ENCODE measurements at regions not wholly inside any gene's neighbourhood (a gene's known extent, or its start where the extent isn't known, plus 50 kb on each side); places are given as distances from the start of the nearest gene placed in this dataset.
"Not testable (repeated sequence)": the region's sequence is repeated elsewhere in the genome, so short reads cannot be mapped to it uniquely, and the experiment has no call there.

- DNase-seq, result peak; percentile 67
- WGBS (ENCODE audit: insufficient coverage), result 76% methylated on average over 8 of the region's 21 CpGs
- no peaks in the 10 kb centered on the region for H3K27me3 ChIP-seq (ENCODE audit: control insufficient read depth, insufficient read depth, low read length)
- H3K36me3 ChIP-seq (ENCODE audit: control insufficient read depth, insufficient read depth, low read length), result no peaks in the 10 kb centered on the region
- peak overlapping the region; percentile 62 for H3K27ac ChIP-seq (ENCODE audit: low read length)
- no peak overlapping the region for H3K4me3 ChIP-seq (ENCODE audit: low read length)
- H3K4me1 ChIP-seq (ENCODE audit: control insufficient read depth, insufficient read depth, low read length), result peaks cover 14% of the 10 kb centered on the region
- peaks cover 2% of the 10 kb centered on the region for H3K9me3 ChIP-seq (replicated peaks; ENCODE audit: control insufficient read depth, low read depth, low read length)
These were observed 88.6 kb upstream of the FHL2 start for GRCh38 chr2:105487142-105488069.

DNA sequence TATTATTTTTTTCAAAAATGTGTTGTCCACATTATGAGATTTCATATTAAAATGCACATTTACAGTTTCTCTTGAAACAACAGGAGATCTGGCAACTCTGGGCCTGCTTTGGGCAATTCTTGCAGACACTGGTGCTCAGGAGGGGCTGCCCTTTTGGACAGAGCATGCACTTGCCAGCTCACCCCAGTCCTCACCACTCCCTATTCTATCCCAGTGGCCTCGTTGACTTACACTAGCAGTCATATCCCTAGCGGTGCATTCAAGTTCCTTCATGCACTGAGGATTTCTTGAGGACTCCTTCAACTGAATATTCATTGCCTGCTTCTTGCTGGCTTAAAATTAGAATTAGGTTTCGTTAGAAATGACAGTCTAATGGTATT is 87.9 kb upstream of the FHL2 start:
- Histone ChIP-seq H3K9me3 (replicated peaks; ENCODE audit: control insufficient read depth, low read depth, low read length) (no peaks in the 10 kb centered on the region), H3K4me1 (ENCODE audit: control insufficient read depth, insufficient read depth, low read length) (peaks cover 14% of the 10 kb centered on the region), H3K27ac (ENCODE audit: low read length) (no peak overlapping the region), H3K36me3 (ENCODE audit: control insufficient read depth, insufficient read depth, low read length) (no peaks in the 10 kb centered on the region), H3K4me3 (ENCODE audit: low read length) (no peak overlapping the region), H3K27me3 (ENCODE audit: control insufficient read depth, insufficient read depth, low read length) (no peaks in the 10 kb centered on the region)
- 90% methylated on average over 2 of the region's 3 CpGs for WGBS (ENCODE audit: insufficient coverage)
- DNase-seq, result no peak

DNA sequence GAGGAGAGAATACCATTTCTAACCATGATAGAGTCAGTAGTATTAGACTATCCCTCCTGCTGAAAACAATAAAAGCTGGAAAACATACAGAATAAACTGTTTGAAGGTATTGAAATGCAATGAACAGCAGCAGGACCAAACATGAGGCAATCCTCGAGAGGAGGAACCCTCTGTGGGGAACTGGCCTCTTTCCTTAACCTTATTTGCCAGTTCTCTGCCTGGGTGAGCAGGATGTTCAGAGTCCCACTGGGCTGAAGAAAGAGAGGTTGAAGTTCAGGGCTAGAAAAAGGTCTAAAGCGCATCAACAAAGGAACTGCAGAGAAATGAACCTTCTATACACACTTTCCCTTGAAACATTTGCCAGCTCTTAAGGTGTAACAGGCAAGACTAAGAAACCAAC is 79.8 kb upstream of the FHL2 start:
- H3K36me3 ChIP-seq (ENCODE audit: control insufficient read depth, insufficient read depth, low read length), result no peaks in the 10 kb centered on the region
- no CpG with 5 or more reads among the region's 2 CpGs for WGBS (ENCODE audit: insufficient coverage)
- no peaks in the 10 kb centered on the region for H3K4me1 ChIP-seq (ENCODE audit: control insufficient read depth, insufficient read depth, low read length)
- no peak for DNase-seq
- no peaks in the 10 kb centered on the region for H3K9me3 ChIP-seq (replicated peaks; ENCODE audit: control insufficient read depth, low read depth, low read length)
- no peaks in the 10 kb centered on the region for H3K27me3 ChIP-seq (ENCODE audit: control insufficient read depth, insufficient read depth, low read length)
- no peak overlapping the region for H3K27ac ChIP-seq (ENCODE audit: low read length)
- H3K4me3 ChIP-seq (ENCODE audit: low read length), result no peak overlapping the region

DNA sequence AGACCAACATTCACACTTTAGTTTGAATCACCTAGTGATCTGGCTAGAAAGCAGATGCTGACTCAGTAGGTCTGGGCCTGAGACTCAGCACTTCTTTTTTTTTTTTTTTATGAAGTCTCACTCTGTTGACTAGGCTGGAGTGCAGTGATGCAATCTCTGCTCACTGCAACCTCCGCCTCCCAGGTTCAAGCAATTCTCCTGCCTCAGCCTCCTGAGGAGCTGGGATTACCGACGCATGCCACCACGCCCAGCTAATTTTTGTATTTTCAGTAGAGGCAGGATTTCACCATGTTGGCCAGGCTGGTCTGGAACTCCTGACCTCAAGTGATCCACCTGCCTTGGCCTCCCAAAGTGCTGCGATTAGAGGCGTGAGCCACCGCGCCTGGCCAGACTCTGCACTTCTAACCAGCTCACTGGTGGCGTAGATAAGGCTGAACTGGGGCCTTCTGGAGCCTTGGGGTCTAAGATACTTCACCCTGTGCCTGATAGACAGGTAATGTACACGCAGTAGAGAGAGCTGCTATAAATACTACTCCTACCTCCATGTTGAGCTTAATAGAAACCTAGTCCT is 78.3 kb upstream of the FHL2 start:
- H3K27me3 ChIP-seq (ENCODE audit: control insufficient read depth, insufficient read depth, low read length); H3K4me3 ChIP-seq (ENCODE audit: low read length); H3K27ac ChIP-seq (ENCODE audit: low read length); H3K4me1 ChIP-seq (ENCODE audit: control insufficient read depth, insufficient read depth, low read length); DNase-seq; H3K9me3 ChIP-seq (replicated peaks; ENCODE audit: control insufficient read depth, low read depth, low read length); H3K36me3 ChIP-seq (ENCODE audit: control insufficient read depth, insufficient read depth, low read length): not testable (repeated sequence)
- 93% methylated on average over 4 of the region's 10 CpGs for WGBS (ENCODE audit: insufficient coverage)

- H3K4me1 ChIP-seq (ENCODE audit: control insufficient read depth, insufficient read depth, low read length), result peaks cover 3% of the 10 kb centered on the region
- H3K27me3 ChIP-seq (ENCODE audit: control insufficient read depth, insufficient read depth, low read length), result no peaks in the 10 kb centered on the region
- no peak for DNase-seq
- WGBS (ENCODE audit: insufficient coverage), result 78% methylated on average over 3 of the region's 5 CpGs
- no peaks in the 10 kb centered on the region for H3K9me3 ChIP-seq (replicated peaks; ENCODE audit: control insufficient read depth, low read depth, low read length)
- H3K4me3 ChIP-seq (ENCODE audit: low read length), result no peak overlapping the region
- H3K27ac ChIP-seq (ENCODE audit: low read length), result no peak overlapping the region
- H3K36me3 ChIP-seq (ENCODE audit: control insufficient read depth, insufficient read depth, low read length), result no peaks in the 10 kb centered on the region
These were observed 74.2 kb upstream of the FHL2 start for GRCh38 chr2:105473011-105473410.

DNA sequence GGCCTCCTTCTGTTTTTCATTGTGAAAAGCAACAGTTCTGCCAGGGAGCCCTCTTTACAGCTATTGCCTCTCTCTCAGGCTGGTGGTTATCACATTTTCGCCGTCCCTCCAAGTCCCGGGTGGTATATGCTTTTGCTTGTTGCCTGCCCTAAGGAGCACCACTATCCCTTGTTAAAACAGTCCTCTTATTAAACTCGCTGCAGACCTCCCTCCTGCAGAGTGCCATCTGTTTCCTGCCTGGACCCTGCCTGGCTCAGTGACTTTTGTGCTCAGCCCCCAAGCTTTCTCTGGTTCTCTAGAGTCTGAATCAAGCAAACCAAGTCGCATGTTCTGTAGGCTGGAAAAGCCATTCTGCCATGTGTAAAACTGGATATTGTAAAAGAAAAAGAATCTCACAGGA is 72.1 kb upstream of the FHL2 start:
- WGBS (ENCODE audit: insufficient coverage), result 28% methylated on average over 5 of the region's 5 CpGs
- DNase-seq, result no peak
- Histone ChIP-seq H3K27me3 (ENCODE audit: control insufficient read depth, insufficient read depth, low read length) (peaks cover 2% of the 10 kb centered on the region), H3K27ac (ENCODE audit: low read length) (no peak overlapping the region), H3K4me3 (ENCODE audit: low read length) (no peak overlapping the region), H3K36me3 (ENCODE audit: control insufficient read depth, insufficient read depth, low read length) (no peaks in the 10 kb centered on the region), H3K9me3 (replicated peaks; ENCODE audit: control insufficient read depth, low read depth, low read length) (no peaks in the 10 kb centered on the region), H3K4me1 (ENCODE audit: control insufficient read depth, insufficient read depth, low read length) (peaks cover 3% of the 10 kb centered on the region)

DNA sequence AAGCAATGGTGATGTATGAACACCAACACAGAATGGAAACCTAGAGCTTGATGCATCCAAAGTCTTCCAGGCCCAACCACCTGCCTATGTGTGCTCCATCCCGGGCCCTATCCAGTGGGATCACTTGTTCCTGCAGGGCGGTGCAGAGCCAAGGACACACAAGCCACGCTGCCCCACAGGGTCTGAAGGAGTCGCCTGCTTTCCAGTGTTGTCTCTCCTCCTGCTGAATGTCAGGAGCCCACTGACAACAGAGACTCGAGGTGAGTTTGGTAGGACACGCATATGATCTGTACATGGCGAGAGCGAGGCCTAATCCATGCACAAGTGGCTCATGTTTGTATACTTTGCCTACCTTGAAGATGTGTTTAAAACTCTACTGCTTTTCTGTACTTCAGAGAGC is 70.9 kb upstream of the FHL2 start:
- Histone ChIP-seq H3K9me3 (replicated peaks; ENCODE audit: control insufficient read depth, low read depth, low read length) (no peaks in the 10 kb centered on the region), H3K27me3 (ENCODE audit: control insufficient read depth, insufficient read depth, low read length) (peaks cover 2% of the 10 kb centered on the region), H3K4me1 (ENCODE audit: control insufficient read depth, insufficient read depth, low read length) (peaks cover 3% of the 10 kb centered on the region), H3K36me3 (ENCODE audit: control insufficient read depth, insufficient read depth, low read length) (no peaks in the 10 kb centered on the region), H3K4me3 (ENCODE audit: low read length) (no peak overlapping the region), H3K27ac (ENCODE audit: low read length) (no peak overlapping the region)
- no peak for DNase-seq
- 92% methylated on average over 8 of the region's 8 CpGs for WGBS (ENCODE audit: insufficient coverage)

DNA sequence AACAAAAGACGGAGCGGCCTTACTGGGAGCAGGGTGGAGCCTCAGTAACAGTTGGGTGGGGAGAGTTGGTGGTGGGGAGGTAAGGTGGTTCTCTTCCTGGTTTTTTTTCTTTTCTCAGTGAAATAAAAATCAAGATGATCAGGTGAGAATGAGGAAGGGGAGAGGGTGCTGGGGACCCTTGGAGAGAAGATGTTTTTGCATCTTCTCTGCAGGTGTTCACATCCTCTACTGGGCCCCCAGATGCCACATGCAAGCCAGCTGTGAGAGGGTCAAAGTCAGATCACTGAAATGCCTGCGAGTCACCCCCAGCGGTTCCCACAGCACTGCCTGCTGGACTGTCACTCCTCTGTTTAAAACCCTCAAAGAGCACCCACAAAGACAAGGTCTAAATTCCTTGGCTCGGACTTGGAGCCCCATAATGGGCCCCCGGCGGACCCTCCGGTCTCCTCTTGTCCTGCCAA is 69.8 kb upstream of the FHL2 start:
- 56% methylated on average over 7 of the region's 8 CpGs for WGBS (ENCODE audit: insufficient coverage)

GRCh38 chr2:105464325-105464724 is 65.5 kb upstream of the FHL2 start:
- Histone ChIP-seq H3K9me3 (replicated peaks; ENCODE audit: control insufficient read depth, low read depth, low read length) (no peaks in the 10 kb centered on the region), H3K4me1 (ENCODE audit: control insufficient read depth, insufficient read depth, low read length) (peaks cover 3% of the 10 kb centered on the region), H3K36me3 (ENCODE audit: control insufficient read depth, insufficient read depth, low read length) (no peaks in the 10 kb centered on the region), H3K27ac (ENCODE audit: low read length) (no peak overlapping the region), H3K27me3 (ENCODE audit: control insufficient read depth, insufficient read depth, low read length) (peaks cover 2% of the 10 kb centered on the region), H3K4me3 (ENCODE audit: low read length) (no peak overlapping the region)
- WGBS (ENCODE audit: insufficient coverage), result no CpG with 5 or more reads among the region's 2 CpGs
- no peak for DNase-seq

More for the DNA sequence above, 69.8 kb upstream of the FHL2 start:
- Histone ChIP-seq H3K4me1 (ENCODE audit: control insufficient read depth, insufficient read depth, low read length) (peaks cover 3% of the 10 kb centered on the region), H3K27me3 (ENCODE audit: control insufficient read depth, insufficient read depth, low read length) (peaks cover 2% of the 10 kb centered on the region), H3K4me3 (ENCODE audit: low read length) (no peak overlapping the region), H3K36me3 (ENCODE audit: control insufficient read depth, insufficient read depth, low read length) (no peaks in the 10 kb centered on the region), H3K9me3 (replicated peaks; ENCODE audit: control insufficient read depth, low read depth, low read length) (no peaks in the 10 kb centered on the region), H3K27ac (ENCODE audit: low read length) (no peak overlapping the region)
- DNase-seq, result no peak

DNA sequence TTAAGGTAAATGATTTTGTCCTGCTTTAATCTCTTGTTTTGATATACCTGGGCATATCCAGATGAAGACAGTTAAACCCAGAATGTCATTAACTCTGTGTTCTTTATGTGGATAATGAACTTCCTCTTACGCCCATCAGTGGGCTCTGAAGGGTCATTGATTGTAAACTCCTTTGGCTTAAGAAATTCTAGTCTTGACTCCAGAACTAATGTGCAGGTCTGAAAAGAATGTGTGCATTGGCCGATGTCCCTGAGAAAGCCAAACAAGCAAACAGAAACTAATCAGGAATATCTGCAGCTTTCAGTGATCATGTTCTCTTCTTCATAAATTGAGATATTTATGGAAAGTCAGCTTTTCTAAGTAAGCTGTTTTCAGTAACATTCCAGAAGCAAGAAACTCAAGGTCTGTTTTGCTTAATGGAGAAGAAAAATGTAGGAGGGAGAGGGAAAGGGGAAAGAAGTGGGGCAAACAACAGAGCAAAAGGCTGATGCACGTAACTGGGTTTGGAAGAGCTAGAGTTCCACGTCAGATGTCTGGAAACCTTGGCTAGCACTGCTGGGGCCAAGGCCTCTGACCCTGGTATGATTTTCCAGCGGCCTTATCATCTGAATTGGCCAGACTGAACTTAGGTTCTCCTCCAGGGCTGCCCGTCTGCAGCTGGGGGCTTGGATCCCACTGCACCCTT is 61.3 kb upstream of the FHL2 start:
- Histone ChIP-seq H3K4me3 (ENCODE audit: low read length) (no peak overlapping the region), H3K4me1 (ENCODE audit: control insufficient read depth, insufficient read depth, low read length) (no peaks in the 10 kb centered on the region), H3K27ac (ENCODE audit: low read length) (no peak overlapping the region), H3K27me3 (ENCODE audit: control insufficient read depth, insufficient read depth, low read length) (no peaks in the 10 kb centered on the region), H3K9me3 (replicated peaks; ENCODE audit: control insufficient read depth, low read depth, low read length) (no peaks in the 10 kb centered on the region), H3K36me3 (ENCODE audit: control insufficient read depth, insufficient read depth, low read length) (no peaks in the 10 kb centered on the region)
- no peak for DNase-seq
- 73% methylated on average over 4 of the region's 6 CpGs for WGBS (ENCODE audit: insufficient coverage)

Data from muscle of leg (tissue), 3 donors.